SK-N-SH (cell line): ENCODE measurements at regions not wholly inside any gene's neighbourhood (a gene's known extent, or its start where the extent isn't known, plus 50 kb on each side); places are given as distances from the start of the nearest gene placed in this dataset.

Source experiments
- CHD2 ChIP-seq: fragments of 150-350 bp; IDR thresholded peaks from 2 replicates; pipeline ENCODE4 v1.6.1; 2018; ENCODE audit warnings: low read length; ENCODE audit not compliant: partially characterized antibody
- CTCF ChIP-seq: fragments of 200-600 bp; sonication (generic); IDR thresholded peaks from 2 replicates; pipeline ENCODE4 v1.6.1; 2017; ENCODE audit warnings: antibody characterized with exemption, mild to moderate bottlenecking, moderate library complexity
- ELF1 ChIP-seq: IDR thresholded peaks from 2 replicates; pipeline ENCODE4 v1.4.0; 2012
- EP300 ChIP-seq, 2 experiments: IDR thresholded peaks; 2 replicates each; pipeline versions ENCODE4 v1.4.0 to v1.6.1; 2012; ENCODE audit warnings: borderline replicate concordance in 1 of 2, low read depth in 1 of 2, low read length in 1 of 2
- EZH2phosphoT487 ChIP-seq: fragments of 200-600 bp; sonication (generic); IDR thresholded peaks from 2 replicates; pipeline ENCODE4 v1.6.1; 2017; ENCODE audit warnings: low read depth, mixed run types, mild to moderate bottlenecking, antibody characterized with exemption, moderate library complexity, borderline replicate concordance
- FOXM1 ChIP-seq: IDR thresholded peaks from 2 replicates; pipeline ENCODE4 v1.4.0; 2012; ENCODE audit warnings: low read depth, mild to moderate bottlenecking
- GABPA ChIP-seq: IDR thresholded peaks from 2 replicates; pipeline ENCODE4 v1.4.0; 2012; ENCODE audit warnings: low read depth, mild to moderate bottlenecking
- POLR2AphosphoS5 ChIP-seq: IDR thresholded peaks from 2 replicates; pipeline ENCODE4 v1.6.1; 2012; ENCODE audit warnings: low read depth, low read length
- RFX5 ChIP-seq: IDR thresholded peaks from 2 replicates; pipeline ENCODE4 v1.6.1; 2012; ENCODE audit warnings: mild to moderate bottlenecking, improper control_type of control experiment, low read length
- SIN3A ChIP-seq: IDR thresholded peaks from 2 replicates; pipeline ENCODE4 v1.6.1; 2012; ENCODE audit warnings: low read depth, mild to moderate bottlenecking, low read length, moderate library complexity, borderline replicate concordance
- SMC3 ChIP-seq: IDR thresholded peaks from 2 replicates; pipeline ENCODE4 v1.6.1; 2012; ENCODE audit warnings: low read depth, low read length, improper control_type of control experiment
- ZBTB33 ChIP-seq: IDR thresholded peaks from 2 replicates; pipeline ENCODE4 v1.4.0; 2012; ENCODE audit warnings: low read depth, borderline replicate concordance

GRCh38 chr5:13278811-13279210 lies 665.7 kb downstream of the DNAH5 start:
- TF ChIP-seq FOXM1 (no peak), CTCF (no peak), EZH2phosphoT487 (no peak), EP300 (IDR thresholded peaks at IDR 0.05; ENCODE audit: borderline replicate concordance in 1 of 2, low read depth in 1 of 2, low read length in 1 of 2) (no peak), SMC3 (no peak), RFX5 (no peak), POLR2AphosphoS5 (no peak), CHD2 (no peak), GABPA (no peak), SIN3A (no peak), ZBTB33 (no peak), ELF1 (no peak)
